IMR-90 (cell line): ENCODE measurements at regions not wholly inside any gene's neighbourhood (a gene's known extent, or its start where the extent isn't known, plus 50 kb on each side); places are given as distances from the start of the nearest gene placed in this dataset.

ENCODE experiments used
- ATAC-seq: fragments of 200-7000 bp; cut with Tn5 transposase; 2 replicates; pipeline ENCODE4 v1.9.1; 2020; ENCODE audit warnings: low read depth, mild to moderate bottlenecking, moderate library complexity
- BruUV-seq: library from RNA; stranded (reverse); fragments of 400-500 nt; replicated peaks from 2 replicates; lab custom pipeline; 2021; lab: Mats Ljungman, UMichigan
- CTCF ChIA-PET: fragments of 300-600 bp; formaldehyde crosslinking; extraction: SDS; loops from one replicate; lab custom pipeline; 2021; ENCODE audit warnings: antibody characterized with exemption; lab: Yijun Ruan, JAX
- POLR2A ChIA-PET: fragments of 300-600 bp; sonication (Branson Sonifier 250); formaldehyde crosslinking; loops from one replicate; lab custom pipeline; 2022; ENCODE audit warnings: antibody characterized with exemption; ENCODE audit not compliant: unreplicated experiment; lab: Charles Lee
- DNase-seq: peaks from one replicate; pipeline ENCODE4 v3.0.0; 2013
- H2AFZ ChIP-seq: replicated peaks from 2 replicates; pipeline ENCODE3; 2013; ENCODE audit warnings: low read length, mild to moderate bottlenecking; ENCODE audit not compliant: poor library complexity
- H2AK5ac ChIP-seq: 2 replicates; pipeline ENCODE4 v1.6.1; 2013; ENCODE audit warnings: low read depth, low read length, inconsistent platforms
- H2AK9ac ChIP-seq: replicated peaks from 2 replicates; pipeline ENCODE3; 2013; ENCODE audit warnings: mild to moderate bottlenecking, low read depth, low read length, moderate library complexity; ENCODE audit not compliant: poor library complexity
- H2BK120ac ChIP-seq: 2 replicates; pipeline ENCODE4 v1.6.1; 2013; ENCODE audit warnings: low read depth, low read length, inconsistent platforms
- H2BK15ac ChIP-seq: 3 replicates; pipeline ENCODE4 v1.6.1; 2013; ENCODE audit warnings: low read depth, low read length, inconsistent platforms
- H2BK20ac ChIP-seq: 2 replicates; pipeline ENCODE4 v1.6.1; 2013; ENCODE audit warnings: low read depth, mild to moderate bottlenecking, inconsistent platforms, low read length, moderate library complexity
- H2BK5ac ChIP-seq: 2 replicates; pipeline ENCODE4 v1.6.1; 2013; ENCODE audit warnings: mild to moderate bottlenecking, low read depth, low read length, inconsistent platforms; ENCODE audit not compliant: poor library complexity, severe bottlenecking
- H3K14ac ChIP-seq: replicated peaks from 2 replicates; pipeline ENCODE4 v1.6.1; 2013; ENCODE audit warnings: low read depth, low read length, inconsistent platforms
- H3K18ac ChIP-seq: 2 replicates; pipeline ENCODE4 v1.6.1; 2013; ENCODE audit warnings: low read depth, low read length, control low read depth
- H3K23ac ChIP-seq: 2 replicates; pipeline ENCODE4 v1.6.1; 2013; ENCODE audit warnings: low read depth, low read length, inconsistent platforms
- H3K27ac ChIP-seq: 2 replicates; pipeline ENCODE4 v1.5.1; 2013; ENCODE audit warnings: mild to moderate bottlenecking, control low read depth, low read length; ENCODE audit not compliant: insufficient read depth
- H3K27me3 ChIP-seq: 2 replicates; pipeline ENCODE4 v1.6.1; 2013; ENCODE audit warnings: low read length; ENCODE audit not compliant: control insufficient read depth, insufficient read depth
- H3K36me3 ChIP-seq: 2 replicates; pipeline ENCODE4 v1.6.1; 2013; ENCODE audit warnings: low read length, mixed read lengths; ENCODE audit not compliant: control insufficient read depth, insufficient read depth
- H3K4ac ChIP-seq: 2 replicates; pipeline ENCODE4 v1.6.1; 2013; ENCODE audit warnings: low read depth, low read length, inconsistent platforms
- H3K4me1 ChIP-seq: 2 replicates; pipeline ENCODE4 v1.6.1; 2013; ENCODE audit warnings: low read length, mixed read lengths; ENCODE audit not compliant: control insufficient read depth, insufficient read depth
- H3K4me2 ChIP-seq: 2 replicates; pipeline ENCODE4 v1.6.1; 2013; ENCODE audit warnings: low read depth, mild to moderate bottlenecking, control low read depth, low read length, moderate library complexity
- H3K4me3 ChIP-seq: 2 replicates; pipeline ENCODE4 v1.5.1; 2013; ENCODE audit warnings: low read depth, mild to moderate bottlenecking, control low read depth, low read length, moderate library complexity; ENCODE audit not compliant: insufficient read depth
- H3K56ac ChIP-seq: 2 replicates; pipeline ENCODE4 v1.6.1; 2013; ENCODE audit warnings: low read length, inconsistent platforms; ENCODE audit not compliant: insufficient read depth; ENCODE audit errors: extremely low read depth
- H3K79me1 ChIP-seq, 2 experiments: 2 replicates each; pipeline ENCODE4 v1.6.1; 2013; ENCODE audit warnings: low read length in 2 of 2, inconsistent platforms in 1 of 2, low read depth in 1 of 2
- H3K9ac ChIP-seq: 2 replicates; pipeline ENCODE4 v1.6.1; 2013; ENCODE audit warnings: low read depth, low read length, control low read depth
- H3K9me1 ChIP-seq: 2 replicates; pipeline ENCODE4 v1.6.1; 2013; ENCODE audit warnings: low read length, inconsistent platforms; ENCODE audit not compliant: insufficient read depth
- H3K9me3 ChIP-seq: 2 replicates; pipeline ENCODE4 v1.6.1; 2013; ENCODE audit warnings: low read length; ENCODE audit not compliant: control insufficient read depth, insufficient read depth
- H4K20me1 ChIP-seq: 2 replicates; pipeline ENCODE4 v1.6.1; 2013; ENCODE audit warnings: low read length, inconsistent platforms; ENCODE audit not compliant: insufficient read depth
- H4K5ac ChIP-seq: 2 replicates; pipeline ENCODE4 v1.6.1; 2013; ENCODE audit warnings: mild to moderate bottlenecking, low read depth, low read length, control low read depth
- H4K8ac ChIP-seq, 2 experiments: 2 replicates each; pipeline ENCODE4 v1.6.1; 2013; ENCODE audit warnings: low read depth in 2 of 2, low read length in 2 of 2, control low read depth in 1 of 2, inconsistent platforms in 1 of 2
- H4K91ac ChIP-seq: 2 replicates; pipeline ENCODE4 v1.6.1; 2013; ENCODE audit warnings: low read depth, low read length, inconsistent platforms; ENCODE audit not compliant: insufficient read depth
- BHLHE40 ChIP-seq: fragments of 150-350 bp; IDR thresholded peaks from 2 replicates; pipeline ENCODE4 v1.6.1; 2016; ENCODE audit warnings: mild to moderate bottlenecking, low read depth, low read length
- CEBPB ChIP-seq: IDR thresholded peaks from 2 replicates; pipeline ENCODE4 v1.6.1; 2012; ENCODE audit warnings: low read depth, low read length, improper control_type of control experiment
- CHD1 ChIP-seq: IDR thresholded peaks from 2 replicates; pipeline ENCODE4 v1.6.1; 2012; ENCODE audit warnings: low read depth, low read length, improper control_type of control experiment
- CTCF ChIP-seq: conservative IDR thresholded peaks from 2 replicates; pipeline ENCODE4 v1.5.1; 2012; ENCODE audit warnings: mild to moderate bottlenecking, low read depth, low read length, improper control_type of control experiment
- ELK1 ChIP-seq: fragments of 150-350 bp; IDR thresholded peaks from 2 replicates; pipeline ENCODE4 v1.6.1; 2016; ENCODE audit warnings: low read depth, mild to moderate bottlenecking, low read length, moderate library complexity, borderline replicate concordance
- FOS ChIP-seq: fragments of 150-350 bp; IDR thresholded peaks from 2 replicates; pipeline ENCODE4 v1.6.1; 2016; ENCODE audit warnings: low read depth, low read length
- MAFK ChIP-seq: IDR thresholded peaks from 2 replicates; pipeline ENCODE4 v1.6.1; 2012; ENCODE audit warnings: low read depth, low read length, improper control_type of control experiment
- MAZ ChIP-seq: IDR thresholded peaks from 2 replicates; pipeline ENCODE4 v1.6.1; 2012; ENCODE audit warnings: low read depth, mild to moderate bottlenecking, low read length, improper control_type of control experiment, moderate library complexity, borderline replicate concordance
- POLR2A ChIP-seq: IDR thresholded peaks from 2 replicates; pipeline ENCODE4 v1.6.1; 2012; ENCODE audit warnings: mild to moderate bottlenecking, low read depth, low read length
- RAD21 ChIP-seq: IDR thresholded peaks from 2 replicates; pipeline ENCODE4 v1.6.1; 2012; ENCODE audit warnings: low read length, improper control_type of control experiment
- RCOR1 ChIP-seq: IDR thresholded peaks from 2 replicates; pipeline ENCODE4 v1.6.1; 2012; ENCODE audit warnings: mild to moderate bottlenecking, low read length, improper control_type of control experiment; ENCODE audit not compliant: insufficient replicate concordance
- RFX5 ChIP-seq: IDR thresholded peaks from 2 replicates; pipeline ENCODE4 v1.8.0; 2012; ENCODE audit warnings: low read depth, mild to moderate bottlenecking, low read length, moderate library complexity
- SMC3 ChIP-seq: fragments of 150-350 bp; IDR thresholded peaks from 2 replicates; pipeline ENCODE4 v1.6.1; 2016; ENCODE audit warnings: low read depth, mild to moderate bottlenecking, antibody characterized with exemption, low read length, moderate library complexity
- USF2 ChIP-seq: fragments of 150-350 bp; IDR thresholded peaks from 2 replicates; pipeline ENCODE4 v1.6.1; 2017; ENCODE audit warnings: mild to moderate bottlenecking, antibody characterized with exemption, low read length, low read depth
- WGBS, 2 experiments: methylation state at CpG; one replicate each; pipeline versions ENCODE4 v1.1.5 to v1.1.7; 2013; ENCODE audit warnings: missing lambda C conversion rate in 2 of 2; ENCODE audit not compliant: insufficient read length in 1 of 2; ENCODE audit errors: extremely low coverage in 2 of 2; 5-methylcytosine and 5-hydroxymethylcytosine counted together
- dilution Hi-C: fragments of 300-500 bp; cut with HindIII; formaldehyde crosslinking; loops from one replicate; pipeline ENCODE4 v1.14.3; 2018; ENCODE audit warnings: low sequenced_read_pairs; ENCODE audit not compliant: unreplicated experiment
- in situ Hi-C: fragments of 300-500 bp; cut with MboI; formaldehyde crosslinking; loops from 3 replicates; pipeline ENCODE4 v1.14.3; 2019; ENCODE audit warnings: low sequenced_read_pairs, inconsistent platforms, mixed read lengths
- intact Hi-C: fragments of 100-400 bp; cut with micrococcal nuclease; formaldehyde crosslinking; loops from 2 replicates; pipeline ENCODE4 v1.10.0; 2022

- Histone ChIP-seq H3K9me1 (no peaks in the 10 kb centered on the region), H4K91ac (no peak overlapping the region), H3K36me3 (no peaks in the 10 kb centered on the region), H3K4ac (no peak overlapping the region), H4K20me1 (no peaks in the 10 kb centered on the region), H3K9ac (no peak overlapping the region), H2BK20ac (no peak overlapping the region), H2BK15ac (no peak overlapping the region), H3K79me1 (no peaks in the 10 kb centered on the region), H4K5ac (no peak overlapping the region), H3K4me3 (no peak overlapping the region), H3K18ac (no peak overlapping the region), H3K27me3 (no peaks in the 10 kb centered on the region), H3K9me3 (no peaks in the 10 kb centered on the region; the same call in 1 of the 2 replicates), H3K23ac (no peak overlapping the region), H3K4me1 (no peaks in the 10 kb centered on the region), H2AK5ac (no peak overlapping the region), H3K4me2 (no peak overlapping the region), H2BK5ac (no peak overlapping the region), H2AFZ (no peak overlapping the region), H2AK9ac (no peak overlapping the region), H3K14ac (no peak overlapping the region), H3K56ac (no peak overlapping the region), H2BK120ac (no peak overlapping the region), H3K27ac (no peak overlapping the region), H4K8ac (no peak overlapping the region)
- dilution Hi-C loops (no loop called here), intact Hi-C loops (no loop called here), in situ Hi-C loops (no loop called here)
- POLR2A ChIA-PET, result no interaction called here
- ATAC-seq, result no peak
- no CpG with 5 or more reads among the region's 3 CpGs for WGBS, 2 experiments
- no TSS peak for BruUV-seq
- DNase-seq, result no peak
- CTCF ChIA-PET, result no interaction called here
- no peak for TF ChIP-seq CTCF
- TF ChIP-seq ELK1, result no peak
- TF ChIP-seq BHLHE40, result no peak
- TF ChIP-seq RAD21, result no peak
- no peak for TF ChIP-seq CEBPB
- no peak for TF ChIP-seq RFX5
- TF ChIP-seq SMC3, result no peak
- TF ChIP-seq RCOR1, result no peak
- no peak for TF ChIP-seq USF2
- no peak for TF ChIP-seq CHD1
- no peak for TF ChIP-seq POLR2A
- no peak for TF ChIP-seq MAFK
- TF ChIP-seq FOS, result no peak
- TF ChIP-seq MAZ, result no peak
Measured at GRCh38 chr1:208465266-208465665, 221.1 kb upstream of the PLXNA2 start.
